ENCODE measurements at regions not wholly inside any gene's neighbourhood (a gene's known extent, or its start where the extent isn't known, plus 50 kb on each side); places are given as distances from the start of the nearest gene placed in this dataset.
"Not testable (repeated sequence)": the region's sequence is repeated elsewhere in the genome, so short reads cannot be mapped to it uniquely, and the experiment has no call there.

DNA sequence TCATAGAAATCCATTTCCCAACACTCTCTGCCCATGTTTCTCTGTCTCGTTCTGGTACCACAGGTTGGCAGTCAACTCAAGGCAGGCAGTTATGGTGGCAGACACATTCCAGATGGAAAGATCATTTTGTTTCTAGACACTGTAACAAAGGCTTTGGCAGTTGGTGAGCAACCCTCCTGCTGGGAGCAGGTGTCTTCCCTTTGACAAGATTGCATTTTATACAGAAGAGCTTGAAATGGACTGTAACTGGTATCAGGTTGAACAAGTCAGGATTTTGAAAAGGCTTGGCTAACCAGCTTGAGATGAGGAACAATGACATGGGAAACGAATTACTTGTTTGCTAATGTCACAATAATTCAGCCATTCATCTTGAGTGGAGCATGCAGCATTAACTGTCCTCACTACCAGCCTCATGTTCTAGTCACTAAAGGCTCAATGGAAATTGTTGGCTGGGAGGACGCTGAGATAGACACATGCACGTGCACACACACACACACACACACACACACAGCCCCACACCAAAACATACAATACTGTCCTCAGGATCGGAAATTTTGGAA is 170.0 kb downstream of the SEMA6D start:
- DNase-seq (ENCODE audit: low spot score) = no peak

GRCh38 chr15:47888385-47889100 is 171.2 kb downstream of the SEMA6D start:
- no peak for DNase-seq (ENCODE audit: low spot score)

DNA sequence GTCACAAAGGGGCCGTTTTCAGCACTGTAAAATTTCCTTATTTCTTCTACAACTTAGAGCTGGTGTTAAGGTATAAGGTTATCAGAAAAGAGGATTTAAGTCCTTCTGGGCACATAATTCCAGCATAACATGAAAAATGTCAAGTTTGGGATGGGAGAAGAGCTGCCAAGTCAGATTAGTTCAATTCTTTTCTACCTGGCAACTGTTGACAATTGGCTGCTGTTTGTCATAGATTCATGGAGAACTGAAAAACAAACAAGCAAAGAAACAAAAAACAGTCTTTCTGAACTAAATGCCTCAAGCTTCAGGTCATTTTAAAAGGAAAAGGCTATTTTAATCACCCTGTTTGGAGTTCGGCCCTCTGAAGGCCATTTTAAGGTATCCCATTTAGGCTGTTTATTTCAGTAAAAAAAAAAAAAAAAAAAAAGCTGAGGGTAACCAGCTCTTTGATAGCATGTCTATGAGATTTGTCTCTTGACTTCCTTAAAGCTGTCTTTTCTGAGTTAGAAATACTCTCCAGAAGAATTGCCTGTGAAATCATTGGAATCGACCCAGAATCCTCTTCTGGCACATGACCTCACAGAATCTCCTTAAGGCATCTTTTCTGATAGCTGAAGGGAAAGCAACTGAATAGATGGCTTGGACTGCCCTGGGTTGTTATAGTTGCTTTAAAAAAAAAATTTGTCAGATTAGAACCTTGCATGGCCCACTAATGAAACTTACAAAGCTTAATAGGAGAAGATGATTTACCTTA is 173.3 kb downstream of the SEMA6D start:
- DNase-seq (ENCODE audit: low spot score) = no peak

DNA sequence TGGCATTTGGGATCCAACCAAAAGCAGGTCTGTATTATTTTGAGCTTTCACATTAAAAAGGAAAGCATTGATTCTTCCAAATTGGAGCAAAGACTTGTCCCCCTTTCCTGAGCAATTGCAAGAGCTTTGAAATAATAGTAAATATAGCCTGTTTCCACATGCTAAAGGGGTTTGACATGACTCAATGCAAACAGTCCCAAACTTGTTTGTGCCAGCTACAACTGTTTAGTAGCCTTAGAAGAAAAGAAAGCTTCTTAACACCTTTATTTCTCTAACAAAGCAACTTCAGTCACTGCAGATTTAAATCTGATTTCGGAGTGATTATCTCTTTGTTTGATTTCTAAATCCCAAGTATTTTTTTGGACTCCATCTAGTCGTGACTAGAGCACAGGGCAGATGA is 180.2 kb downstream of the SEMA6D start:
- no peak for DNase-seq (ENCODE audit: low spot score)

GRCh38 chr15:47900751-47901150 is 183.4 kb downstream of the SEMA6D start:
- no peak for DNase-seq (ENCODE audit: low spot score)

- no peak for DNase-seq (ENCODE audit: low spot score)
Observed at GRCh38 chr15:47903368-47903767, 186.1 kb downstream of the SEMA6D start.

GRCh38 chr15:47908486-47908885 is 191.2 kb downstream of the SEMA6D start:
- no peak for DNase-seq (ENCODE audit: low spot score)

DNA sequence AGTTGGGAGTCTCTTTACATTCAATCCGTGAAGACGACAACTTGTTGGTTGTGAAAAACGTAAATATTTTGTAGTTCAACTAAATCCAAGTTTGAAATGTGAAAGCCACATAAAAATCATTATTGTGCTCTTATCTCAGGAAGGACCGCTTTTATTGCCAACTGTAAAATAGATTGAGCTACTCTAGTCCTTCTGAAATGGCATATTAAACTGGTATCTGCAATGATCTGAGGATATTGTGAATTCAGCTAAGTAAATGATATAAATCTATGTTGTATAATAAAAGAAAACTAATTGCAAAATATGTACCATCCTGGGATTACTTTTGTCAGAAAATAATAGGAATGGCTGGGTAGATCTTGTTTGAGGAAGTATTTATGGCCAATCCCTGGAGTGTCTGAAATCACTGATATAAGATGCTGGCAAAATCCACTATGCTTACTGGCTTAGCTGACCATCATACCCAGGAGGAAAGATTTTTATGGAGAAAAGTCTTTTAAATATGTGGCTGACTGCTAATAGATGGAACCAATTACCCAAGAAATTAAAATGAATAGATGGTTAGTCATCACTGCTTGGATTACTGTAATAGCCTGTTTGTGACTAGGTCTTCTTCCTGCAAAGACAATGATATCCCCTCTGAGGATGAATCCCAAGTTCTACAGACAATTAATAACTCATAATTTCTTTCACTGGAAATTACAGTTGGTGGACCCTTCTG is 191.8 kb downstream of the SEMA6D start:
- DNase-seq (ENCODE audit: low spot score) = no peak

DNA sequence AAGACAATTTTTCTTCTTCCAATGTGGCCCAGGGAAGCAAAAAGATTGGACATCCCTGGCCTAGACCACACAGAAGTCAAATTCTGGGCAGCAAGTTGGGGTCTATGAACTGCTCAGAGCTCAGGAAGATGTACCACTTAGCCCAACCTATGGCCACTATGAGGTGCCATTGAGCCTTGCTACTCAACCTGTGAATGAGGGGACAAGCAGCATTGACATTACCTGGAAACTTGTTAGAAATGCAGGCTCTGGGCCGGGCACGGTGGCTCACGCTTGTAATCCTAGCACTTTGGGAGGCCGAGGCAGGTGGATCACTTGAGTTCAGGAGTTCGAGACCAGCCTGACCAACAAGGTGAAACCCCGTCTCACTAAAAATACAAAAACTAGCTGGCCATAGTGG is 195.6 kb downstream of the SEMA6D start:
- not testable (repeated sequence) for DNase-seq (ENCODE audit: low spot score)

DNA sequence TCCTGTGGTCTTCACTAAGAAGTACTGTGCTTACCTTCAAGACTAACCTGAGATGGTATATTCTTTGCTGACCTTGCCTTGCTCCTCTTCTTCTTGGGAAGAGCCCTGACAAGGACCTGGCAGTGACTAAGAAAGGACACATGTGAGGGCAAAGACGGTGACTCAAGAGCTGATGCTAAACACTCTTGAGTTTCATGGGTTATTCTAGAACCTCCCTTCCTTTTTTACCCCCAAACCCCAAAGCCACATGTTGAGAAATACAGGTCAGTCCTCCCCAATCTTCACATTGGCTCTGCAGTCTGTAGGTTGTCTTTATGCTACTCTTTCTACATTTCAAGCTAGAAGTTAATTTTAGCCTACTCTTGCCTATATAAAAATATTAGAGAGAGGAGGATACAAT is 200.6 kb downstream of the SEMA6D start:
- DNase-seq (ENCODE audit: low spot score) = no peak

- DNase-seq (ENCODE audit: low spot score) = no peak
Observed at GRCh38 chr15:47918877-47919276, 201.6 kb downstream of the SEMA6D start.

- no peak for DNase-seq (ENCODE audit: low spot score)
Observed at GRCh38 chr15:47924381-47924780, 196.4 kb upstream of the SLC24A5 start.

- DNase-seq (ENCODE audit: low spot score) = no peak
Observed at GRCh38 chr15:47929138-47929803, 191.5 kb upstream of the SLC24A5 start.

DNA sequence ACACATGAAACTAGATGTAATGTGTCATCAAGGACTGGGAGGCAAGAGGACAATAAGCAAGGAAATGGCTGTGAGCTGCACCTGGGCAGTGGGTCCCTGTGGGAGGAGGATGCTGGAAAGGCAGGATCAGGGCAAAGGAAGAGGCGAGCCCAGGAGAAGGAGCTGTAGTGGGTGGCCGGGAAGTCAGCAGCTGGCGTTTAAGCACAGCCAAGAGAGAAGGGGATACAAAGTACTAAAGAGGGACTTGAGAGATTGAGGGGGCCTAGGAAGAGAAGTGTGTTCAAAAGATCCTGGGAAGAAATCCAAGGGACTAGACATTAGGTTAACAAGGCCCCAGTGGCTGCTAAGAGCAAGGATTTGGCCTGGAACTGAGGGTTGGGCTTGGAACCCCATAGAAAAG is 188.5 kb upstream of the SLC24A5 start:
- DNase-seq (ENCODE audit: low spot score) = no peak

GRCh38 chr15:47932951-47933641 is 187.7 kb upstream of the SLC24A5 start:
- no peak for DNase-seq (ENCODE audit: low spot score)

- DNase-seq (ENCODE audit: low spot score) = no peak
Observed at GRCh38 chr15:47933865-47934264, 186.9 kb upstream of the SLC24A5 start.

- DNase-seq (ENCODE audit: low spot score) = no peak
Observed at GRCh38 chr15:47934342-47934741, 186.4 kb upstream of the SLC24A5 start.

GRCh38 chr15:47937834-47938233 is 183.0 kb upstream of the SLC24A5 start:
- DNase-seq (ENCODE audit: low spot score) = no peak

GRCh38 chr15:47944637-47945288 is 176.0 kb upstream of the SLC24A5 start:
- DNase-seq (ENCODE audit: low spot score) = no peak

GRCh38 chr15:47945872-47946650 is 174.7 kb upstream of the SLC24A5 start:
- DNase-seq (ENCODE audit: low spot score) = no peak

Data from HuH-7 (cell line).